HCT116 (cell line): ENCODE measurements at regions not wholly inside any gene's neighbourhood (a gene's known extent, or its start where the extent isn't known, plus 50 kb on each side); places are given as distances from the start of the nearest gene placed in this dataset.

ENCODE experiments used
- ATAC-seq: fragments of 200-7000 bp; cut with Tn5 transposase; 2 replicates; pipeline ENCODE4 v1.9.1; 2020; ENCODE audit warnings: mild to moderate bottlenecking, moderate library complexity
- BruUV-seq: library from RNA; stranded (reverse); fragments of 400-500 nt; replicated peaks from 2 replicates; lab custom pipeline; 2021; lab: Mats Ljungman, UMichigan
- CTCF ChIA-PET: fragments of 300-600 bp; sonication (Branson Sonifier 250); formaldehyde crosslinking; loops from one replicate; lab custom pipeline; 2021; ENCODE audit warnings: antibody characterized with exemption; lab: Charles Lee
- POLR2A ChIA-PET: fragments of 300-600, 350-600 bp; sonication (Branson Sonifier 250); formaldehyde crosslinking; loops from one replicate; lab custom pipeline; 2021; ENCODE audit warnings: antibody characterized with exemption; lab: Charles Lee
- RAD21 ChIA-PET, 2 experiments: fragments of 300-600 bp; sonication (Branson Sonifier 250); formaldehyde crosslinking; loops; one replicate each; lab custom pipeline; 2023; ENCODE audit warnings: low total read pairs in 2 of 2; ENCODE audit not compliant: uncharacterized antibody in 2 of 2, unreplicated experiment in 2 of 2, low non-redundant PET in 1 of 2; lab: Charles Lee
- DNase-seq: peaks from one replicate; pipeline ENCODE4 v3.0.0-alpha.2; 2010; ENCODE audit warnings: low read depth, low spot score
- H2AFZ ChIP-seq: fragments of 200-600 bp; shearing (Covaris generic), sonication (generic); 2 replicates; pipeline ENCODE4 v1.6.1; 2017; ENCODE audit warnings: low read depth, mixed run types, mixed read lengths, antibody characterized with exemption, low read length; ENCODE audit not compliant: poor library complexity, severe bottlenecking
- H3K27ac ChIP-seq: 2 replicates; pipeline ENCODE4 v1.5.1; 2012; ENCODE audit warnings: low read depth, low read length
- H3K27me3 ChIP-seq: fragments of 200-600 bp; sonication (generic); 2 replicates; pipeline ENCODE4 v1.6.1; 2016; ENCODE audit warnings: mixed run types, low read length, mixed read lengths; ENCODE audit not compliant: insufficient read depth
- H3K36me3 ChIP-seq, 2 experiments: fragments of 200-500 bp in 1 of 2; fragments of 200-600 bp in 1 of 2; sonication (Bioruptor generic) in 1 of 2; sonication (generic) in 1 of 2; 2 replicates each; pipeline versions ENCODE4 v1.5.1 to v1.6.1; 2014 to 2016; ENCODE audit warnings: low read length in 2 of 2, inconsistent platforms in 1 of 2, mixed read lengths in 1 of 2, mixed run types in 1 of 2; ENCODE audit not compliant: insufficient read depth in 2 of 2, control insufficient read depth in 1 of 2
- H3K4me1 ChIP-seq, 2 experiments: fragments of 200-600 bp in 1 of 2; sonication (generic) in 1 of 2; 2 replicates each; pipeline versions ENCODE4 v1.5.1 to v1.6.1; 2012 to 2017; ENCODE audit warnings: low read length in 2 of 2, inconsistent platforms in 1 of 2, mild to moderate bottlenecking in 1 of 2, mixed read lengths in 1 of 2, mixed run types in 1 of 2, moderate library complexity in 1 of 2; ENCODE audit not compliant: insufficient read depth in 2 of 2, control insufficient read depth in 1 of 2
- H3K4me2 ChIP-seq: fragments of 200-600 bp; sonication (generic); 2 replicates; pipeline ENCODE4 v1.6.1; 2017; ENCODE audit warnings: mixed run types, low read length, mixed read lengths
- H3K4me3 ChIP-seq, 2 experiments: fragments of 200-600 bp in 1 of 2; sonication (generic) in 1 of 2; replicated peaks in 1 of 2; 2 replicates each; pipeline ENCODE4 v1.5.1; 2011 to 2016; ENCODE audit warnings: low read length in 2 of 2, control low read depth in 1 of 2, low read depth in 1 of 2, mild to moderate bottlenecking in 1 of 2, mixed read lengths in 1 of 2, mixed run types in 1 of 2
- H3K79me2 ChIP-seq: fragments of 200-600 bp; sonication (generic); 2 replicates; pipeline ENCODE4 v1.6.1; 2017; ENCODE audit warnings: mild to moderate bottlenecking, mixed run types, low read length, moderate library complexity, mixed read lengths; ENCODE audit not compliant: insufficient read depth
- H3K9ac ChIP-seq: fragments of 200-600 bp; sonication (generic); 2 replicates; pipeline ENCODE4 v1.6.1; 2016; ENCODE audit warnings: low read length, mixed read lengths
- H3K9me2 ChIP-seq: fragments of 200-600 bp; sonication (generic), shearing (Covaris generic); 2 replicates; pipeline ENCODE4 v1.6.1; 2017; ENCODE audit warnings: mixed run types, mild to moderate bottlenecking, moderate library complexity; ENCODE audit not compliant: insufficient read depth
- H3K9me3 ChIP-seq, 2 experiments: fragments of 200-500 bp in 1 of 2; fragments of 200-600 bp in 1 of 2; sonication (Bioruptor generic) in 1 of 2; sonication (generic) in 1 of 2; 2 replicates each; pipeline ENCODE4 v1.6.1; 2014 to 2017; ENCODE audit warnings: low read length in 2 of 2, mixed read lengths in 2 of 2, inconsistent platforms in 1 of 2, low read depth in 1 of 2, mild to moderate bottlenecking in 1 of 2, mixed run types in 1 of 2, moderate library complexity in 1 of 2; ENCODE audit not compliant: control insufficient read depth in 1 of 2, insufficient read depth in 1 of 2
- H4K20me1 ChIP-seq: fragments of 200-600 bp; sonication (generic), shearing (Covaris generic); 2 replicates; pipeline ENCODE4 v1.6.1; 2017; ENCODE audit warnings: mixed run types, mild to moderate bottlenecking, moderate library complexity; ENCODE audit not compliant: insufficient read depth
- CEBPB ChIP-seq: IDR thresholded peaks from 2 replicates; pipeline ENCODE4 v1.6.1; 2012; ENCODE audit warnings: low read depth
- EGR1 ChIP-seq: IDR thresholded peaks from 2 replicates; pipeline ENCODE4 v1.6.1; 2012; ENCODE audit warnings: low read depth
- ELF1 ChIP-seq: IDR thresholded peaks from 2 replicates; pipeline ENCODE4 v1.6.1; 2012; ENCODE audit warnings: low read depth, borderline replicate concordance
- EZH2 ChIP-seq: fragments of 200-600 bp; sonication (generic); IDR thresholded peaks from 2 replicates; pipeline ENCODE4 v1.6.1; 2017; ENCODE audit warnings: antibody characterized with exemption, mixed run types
- EZH2phosphoT487 ChIP-seq: fragments of 200-600 bp; IDR thresholded peaks from 2 replicates; pipeline ENCODE4 v1.6.1; 2018; ENCODE audit warnings: antibody characterized with exemption, borderline replicate concordance
- JUND ChIP-seq: IDR thresholded peaks from 2 replicates; pipeline ENCODE4 v1.6.1; 2012
- MAX ChIP-seq: IDR thresholded peaks from 2 replicates; pipeline ENCODE4 v1.6.1; 2012
- POLR2AphosphoS5 ChIP-seq: IDR thresholded peaks from 2 replicates; pipeline ENCODE4 v1.6.1; 2011; ENCODE audit warnings: mild to moderate bottlenecking, low read depth, low read length, moderate library complexity
- RAD21 ChIP-seq: IDR thresholded peaks from 2 replicates; pipeline ENCODE4 v1.6.1; 2012; ENCODE audit warnings: low read depth, mild to moderate bottlenecking
- SRF ChIP-seq: IDR thresholded peaks from 2 replicates; pipeline ENCODE4 v1.6.1; 2012; ENCODE audit warnings: low read depth
- TCF7L2 ChIP-seq: IDR thresholded peaks from 2 replicates; pipeline ENCODE4 v1.7.0; 2011; ENCODE audit warnings: borderline replicate concordance, inconsistent platforms; ENCODE audit not compliant: insufficient read depth, insufficient read length; ENCODE audit errors: extremely low read depth
- YY1 ChIP-seq: IDR thresholded peaks from 2 replicates; pipeline ENCODE4 v1.6.1; 2011; ENCODE audit warnings: low read length, low read depth, moderate library complexity, mild to moderate bottlenecking; ENCODE audit not compliant: insufficient replicate concordance; ENCODE audit errors: extremely low read depth
- ZBTB33 ChIP-seq: IDR thresholded peaks from 2 replicates; pipeline ENCODE4 v1.6.1; 2011; ENCODE audit warnings: mild to moderate bottlenecking, low read length, moderate library complexity; ENCODE audit not compliant: insufficient replicate concordance; ENCODE audit errors: extremely low read depth
- ZFX ChIP-seq: fragments of 450-650 bp; IDR thresholded peaks from 2 replicates; pipeline ENCODE4 v1.6.1; 2017
- ZNF274 ChIP-seq: fragments of 200-500 bp; sonication (Bioruptor generic); IDR thresholded peaks from 2 replicates; pipeline ENCODE4 v1.6.1; 2014; ENCODE audit warnings: mild to moderate bottlenecking, low read depth, low read length, inconsistent platforms
- intact Hi-C: fragments of 100-400 bp; cut with micrococcal nuclease; formaldehyde crosslinking; loops from 2 replicates; pipeline ENCODE4 v1.10.0; 2022
- TF ChIP-seq, protein P1 (sequence below): IDR thresholded peaks from 2 replicates; pipeline ENCODE4 v1.6.1; 2012

GRCh38 chr1:81650776-81651175 lies 150.0 kb upstream of the ADGRL2 start:
- no peaks in the 10 kb centered on the region for H3K27me3 ChIP-seq
- POLR2A ChIA-PET: no interaction called here
- no peak overlapping the region for H2AFZ ChIP-seq
- no peaks in the 10 kb centered on the region for H4K20me1 ChIP-seq
- H3K27ac ChIP-seq: no peak overlapping the region
- no peaks in the 10 kb centered on the region for H3K36me3 ChIP-seq
- BruUV-seq: no TSS peak
- H3K4me1 ChIP-seq: no peaks in the 10 kb centered on the region
- TF ChIP-seq TCF7L2: no peak
- no peak for TF ChIP-seq ZFX
- TF ChIP-seq EZH2phosphoT487: no peak
- no peak for TF ChIP-seq RAD21
- TF ChIP-seq EZH2: no peak
- no peak for TF ChIP-seq MAX
- TF ChIP-seq, protein P1, sequence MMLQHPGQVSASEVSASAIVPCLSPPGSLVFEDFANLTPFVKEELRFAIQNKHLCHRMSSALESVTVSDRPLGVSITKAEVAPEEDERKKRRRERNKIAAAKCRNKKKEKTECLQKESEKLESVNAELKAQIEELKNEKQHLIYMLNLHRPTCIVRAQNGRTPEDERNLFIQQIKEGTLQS: no peak
- no peak for TF ChIP-seq ZNF274
- no peak for TF ChIP-seq POLR2AphosphoS5
- TF ChIP-seq ZBTB33: no peak
- TF ChIP-seq YY1: no peak
- no peak for TF ChIP-seq ELF1
- TF ChIP-seq CEBPB: no peak
- TF ChIP-seq EGR1: no peak
- TF ChIP-seq JUND: no peak
- TF ChIP-seq SRF: no peak
- H3K9me2 ChIP-seq: no peaks in the 10 kb centered on the region
- CTCF ChIA-PET: no interaction called here
- H3K9ac ChIP-seq: no peak overlapping the region
- DNase-seq: no peak
- RAD21 ChIA-PET: no interaction called here
- H3K4me2 ChIP-seq: no peak overlapping the region
- peaks cover 0 to 3% of the 10 kb centered on the region in 2 experiments; a peak in 1 of 4 replicates for H3K9me3 ChIP-seq
- H3K79me2 ChIP-seq: no peaks in the 10 kb centered on the region
- no peak for ATAC-seq
- intact Hi-C loops: no loop called here
- H3K4me3 ChIP-seq: no peak overlapping the region
